NCI-H345 (cell line): ENCODE measurements at regions not wholly inside any gene's neighbourhood (a gene's known extent, or its start where the extent isn't known, plus 50 kb on each side); places are given as distances from the start of the nearest gene placed in this dataset.
"Not testable (repeated sequence)": the region's sequence is repeated elsewhere in the genome, so short reads cannot be mapped to it uniquely, and the experiment has no call there.

Experiments used
- DNase-seq: peaks from one replicate; lab custom pipeline; 2025; lab: John Stamatoyannopoulos, UW

DNA sequence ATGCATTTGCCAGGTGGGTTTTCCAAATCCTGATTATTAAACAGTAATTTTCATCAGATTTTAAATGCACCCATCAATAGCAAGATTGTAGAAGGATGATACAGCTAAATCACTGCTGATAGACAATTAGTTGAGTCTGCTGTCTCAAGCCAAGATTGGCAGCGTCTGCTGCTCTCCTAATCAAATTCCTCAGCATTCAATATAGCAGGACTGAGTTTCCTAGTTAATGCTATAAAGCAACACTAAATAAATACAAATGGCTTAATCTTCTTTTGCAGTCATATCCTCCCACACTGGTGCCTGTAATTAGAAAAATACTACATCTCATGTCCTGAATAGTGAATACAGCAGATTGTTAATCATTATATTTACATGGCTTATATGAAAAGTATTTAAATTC, 1028.8 kb downstream of the ADGRL2 start:
- DNase-seq, result no peak

DNA sequence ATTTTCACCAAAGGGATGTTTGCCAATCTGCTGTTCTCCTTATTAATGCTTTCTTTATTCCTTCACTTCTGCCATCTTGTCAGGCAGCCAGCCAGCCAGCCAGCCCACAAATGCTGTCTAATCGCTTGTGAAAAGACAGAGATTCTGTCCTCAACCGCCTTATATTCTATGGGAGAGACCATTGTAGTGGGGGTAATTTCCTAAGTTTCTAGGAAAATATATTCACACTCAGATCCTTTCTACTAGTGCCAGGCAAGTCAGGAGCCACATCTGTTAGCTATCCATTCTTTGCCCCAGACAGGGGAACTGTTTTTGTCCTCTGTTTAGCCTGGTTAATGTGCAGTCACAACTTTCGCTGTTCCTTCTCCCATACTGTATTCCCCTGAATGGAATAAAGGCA, 1023.1 kb downstream of the ADGRL2 start:
- DNase-seq, result no peak

GRCh38 chr1:82820816-82821215, 1020.1 kb downstream of the ADGRL2 start:
- DNase-seq, result no peak

DNA sequence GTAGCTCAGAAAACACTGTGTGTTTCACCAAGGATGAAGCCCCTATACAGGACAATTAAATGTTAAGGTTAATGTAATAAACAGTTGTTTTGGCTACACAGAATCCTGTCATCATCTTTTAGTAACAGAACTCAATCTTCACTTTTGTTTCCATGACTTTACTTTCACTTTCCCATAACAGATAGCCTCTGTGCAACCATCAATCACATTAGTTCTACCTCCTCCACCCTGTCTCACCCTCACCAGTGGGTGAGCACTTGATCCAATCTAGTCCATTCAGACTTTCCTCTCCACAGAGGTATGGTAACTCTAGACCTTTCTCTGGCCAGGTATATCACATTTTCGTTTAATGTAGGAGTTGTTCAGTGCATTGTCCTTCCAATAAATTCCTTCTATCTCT, 1018.5 kb downstream of the ADGRL2 start:
- DNase-seq, result no peak

GRCh38 chr1:82818586-82818985, 1017.9 kb downstream of the ADGRL2 start:
- DNase-seq, result peak; percentile 79

DNA sequence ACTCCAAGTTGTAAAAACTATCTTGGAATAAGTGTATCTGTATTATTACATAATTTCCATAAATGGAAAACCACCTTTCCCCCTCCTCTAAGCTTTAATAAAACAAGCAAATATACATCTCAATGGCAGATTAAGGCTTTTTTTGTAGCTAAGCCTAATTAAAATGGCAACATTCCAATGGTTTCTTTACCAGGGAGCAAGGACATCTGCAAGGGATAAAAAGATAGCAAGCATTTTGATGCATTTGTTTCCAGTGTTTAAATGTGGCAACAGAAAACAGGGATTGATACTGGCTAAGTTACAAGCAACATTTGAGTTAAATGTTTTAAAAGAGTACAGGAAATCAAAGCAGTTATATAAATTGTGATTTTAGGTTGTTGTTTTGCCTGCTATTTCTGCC, 1012.7 kb downstream of the ADGRL2 start:
- DNase-seq, result no peak

- no peak for DNase-seq
Observed at GRCh38 chr1:82810601-82811000, 1009.9 kb downstream of the ADGRL2 start.

GRCh38 chr1:82807563-82807962, 1006.8 kb downstream of the ADGRL2 start:
- DNase-seq, result no peak

GRCh38 chr1:82806133-82806532, 1005.4 kb downstream of the ADGRL2 start:
- no peak for DNase-seq

- no peak for DNase-seq
Observed at GRCh38 chr1:82801176-82801575, 1000.4 kb downstream of the ADGRL2 start.

DNA sequence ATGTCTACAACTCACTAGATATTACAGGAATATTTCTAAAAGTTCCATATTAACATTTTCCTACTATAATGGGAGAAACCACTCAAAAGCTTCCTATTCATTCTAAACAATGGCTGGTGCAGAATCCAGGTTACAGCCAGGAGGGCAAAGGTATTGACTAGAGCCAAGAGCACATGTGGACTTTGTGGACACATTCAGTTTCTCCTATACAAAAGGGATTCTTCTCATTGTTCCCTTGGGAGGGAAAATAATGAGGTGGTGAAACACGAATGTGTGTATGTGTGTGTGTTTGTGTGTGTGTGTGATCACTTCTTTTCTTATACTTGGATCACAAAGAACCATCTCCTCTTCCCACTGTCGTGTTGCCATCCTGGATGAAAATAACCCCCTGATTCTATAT, 1000.0 kb downstream of the ADGRL2 start:
- DNase-seq, result no peak

GRCh38 chr1:82799261-82799660, 998.5 kb downstream of the ADGRL2 start:
- no peak for DNase-seq

- DNase-seq, result no peak
Observed at GRCh38 chr1:82795508-82796149, 994.9 kb downstream of the ADGRL2 start.

GRCh38 chr1:82792151-82792550, 991.4 kb downstream of the ADGRL2 start:
- no peak for DNase-seq

GRCh38 chr1:82790556-82790955, 989.8 kb downstream of the ADGRL2 start:
- no peak for DNase-seq

- no peak for DNase-seq
Observed at GRCh38 chr1:82788660-82789059, 987.9 kb downstream of the ADGRL2 start.

DNA sequence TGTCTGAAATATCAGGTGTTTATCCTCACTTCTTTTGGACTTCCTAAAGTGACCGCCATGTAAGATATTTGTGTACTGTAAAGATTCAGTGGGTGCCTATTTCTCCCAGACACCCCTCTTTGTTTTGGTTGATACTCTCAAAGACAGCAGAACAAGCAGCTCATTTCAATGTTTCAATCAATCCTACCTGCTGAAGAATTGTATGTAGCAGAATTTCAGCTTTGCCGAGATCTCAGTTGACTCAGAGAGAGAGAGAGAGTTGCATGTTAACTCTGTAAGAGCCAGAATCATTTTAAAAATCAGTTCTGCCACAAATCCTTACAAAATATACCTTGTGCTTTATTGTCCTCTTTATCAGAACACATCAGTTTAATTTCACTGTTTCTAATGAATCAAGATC, 987.3 kb downstream of the ADGRL2 start:
- no peak for DNase-seq

GRCh38 chr1:82786883-82787282, 986.1 kb downstream of the ADGRL2 start:
- no peak for DNase-seq

DNA sequence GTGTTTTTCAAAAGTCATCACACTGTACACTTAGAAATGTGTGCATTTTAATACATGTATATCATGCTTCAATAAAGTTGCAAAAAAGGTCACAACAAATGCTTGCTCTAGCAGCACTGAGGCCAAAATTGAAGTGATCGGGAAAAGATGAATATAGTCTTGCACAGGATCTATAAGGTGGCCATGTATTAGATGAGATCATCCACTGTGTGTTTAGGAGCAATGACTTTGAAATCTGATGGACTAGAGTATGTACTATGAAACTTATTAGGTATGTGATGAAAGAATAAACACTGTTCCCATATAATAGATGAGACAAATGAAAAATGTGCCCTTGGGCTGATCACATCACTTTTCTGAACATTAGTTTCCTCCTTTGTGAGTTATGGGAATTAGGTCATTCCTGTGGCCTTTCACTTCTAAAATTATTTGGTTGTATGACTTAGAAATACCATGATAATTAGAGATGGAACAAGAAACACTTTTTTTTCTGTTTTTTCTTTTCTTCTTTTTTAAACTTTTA, 984.6 kb downstream of the ADGRL2 start:
- DNase-seq, result no peak

DNA sequence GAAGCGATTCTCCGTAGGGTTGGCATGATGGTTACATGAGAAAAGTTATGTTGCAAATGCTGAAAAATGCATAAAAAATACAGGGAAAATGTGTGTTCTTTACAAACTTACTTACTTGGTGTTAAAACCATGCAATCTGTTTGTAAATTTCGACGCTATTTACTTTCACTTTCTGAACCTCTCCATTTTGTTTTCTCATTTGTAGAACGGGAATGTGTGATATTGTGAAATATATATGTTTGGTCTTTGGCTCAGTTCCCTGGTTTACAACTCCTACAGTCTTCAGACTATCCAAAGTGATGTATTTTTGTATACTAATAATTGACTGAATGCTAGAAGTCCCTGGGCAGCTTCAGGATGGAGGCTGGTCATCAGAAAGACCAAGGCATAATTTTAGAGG, 982.3 kb downstream of the ADGRL2 start:
- DNase-seq, result no peak

- no peak for DNase-seq
Observed at GRCh38 chr1:82782599-82782998, 981.9 kb downstream of the ADGRL2 start.

- no peak for DNase-seq
Observed at GRCh38 chr1:82778612-82779011, 977.9 kb downstream of the ADGRL2 start.

- DNase-seq, result no peak
Observed at GRCh38 chr1:82777240-82777639, 976.5 kb downstream of the ADGRL2 start.

- DNase-seq, result not testable (repeated sequence)
Observed at GRCh38 chr1:82776730-82777129, 976.0 kb downstream of the ADGRL2 start.
